ENCODE measurements at regions not wholly inside any gene's neighbourhood (a gene's known extent, or its start where the extent isn't known, plus 50 kb on each side); places are given as distances from the start of the nearest gene placed in this dataset.

GRCh38 chr13:34249546-34250039, 431.6 kb downstream of the RFC3 start:
- TF ChIP-seq GABPA (IDR thresholded peaks at IDR 0.05; ENCODE audit: low read depth) (no peak), POLR2AphosphoS5 (IDR thresholded peaks at IDR 0.05; ENCODE audit: low read depth) (no peak), CTCF (IDR thresholded peaks at IDR 0.05; ENCODE audit: insufficient read depth, low read length) (no peak), SPI1 (IDR thresholded peaks at IDR 0.05; ENCODE audit: borderline replicate concordance, low read depth) (no peak), REST (IDR thresholded peaks at IDR 0.05; ENCODE audit: insufficient replicate concordance, low read depth) (no peak)
- no peak overlapping the region for H3K27ac ChIP-seq (replicated peaks)
- no peak for DNase-seq (ENCODE audit: low read depth in 1 of 2, low spot score in 1 of 2)
- H3K27me3 ChIP-seq (ENCODE audit: insufficient read depth, poor library complexity, severe bottlenecking) = no peaks in the 10 kb centered on the region
- no peak overlapping the region for H3K4me3 ChIP-seq (replicated peaks; ENCODE audit: insufficient read depth, low read length)

GRCh38 chr13:34250151-34250670, 432.3 kb downstream of the RFC3 start:
- H3K4me3 ChIP-seq (replicated peaks; ENCODE audit: insufficient read depth, low read length) = no peak overlapping the region
- no peaks in the 10 kb centered on the region for H3K27me3 ChIP-seq (ENCODE audit: insufficient read depth, poor library complexity, severe bottlenecking)
- no peak overlapping the region for H3K27ac ChIP-seq (replicated peaks)
- DNase-seq (ENCODE audit: low read depth in 1 of 2, low spot score in 1 of 2) = no peak
- TF ChIP-seq CTCF (IDR thresholded peaks at IDR 0.05; ENCODE audit: insufficient read depth, low read length) = no peak
- no peak for TF ChIP-seq SPI1 (IDR thresholded peaks at IDR 0.05; ENCODE audit: borderline replicate concordance, low read depth)
- no peak for TF ChIP-seq REST (IDR thresholded peaks at IDR 0.05; ENCODE audit: insufficient replicate concordance, low read depth)

- Histone ChIP-seq H3K4me3 (replicated peaks; ENCODE audit: insufficient read depth, low read length) (no peak overlapping the region), H3K27me3 (ENCODE audit: insufficient read depth, poor library complexity, severe bottlenecking) (no peaks in the 10 kb centered on the region), H3K27ac (replicated peaks) (no peak overlapping the region)
- TF ChIP-seq SPI1 (IDR thresholded peaks at IDR 0.05; ENCODE audit: borderline replicate concordance, low read depth) = no peak
- TF ChIP-seq POLR2AphosphoS5 (IDR thresholded peaks at IDR 0.05; ENCODE audit: low read depth) = no peak
- TF ChIP-seq GABPA (IDR thresholded peaks at IDR 0.05; ENCODE audit: low read depth) = no peak
- no peak for TF ChIP-seq REST (IDR thresholded peaks at IDR 0.05; ENCODE audit: insufficient replicate concordance, low read depth)
- TF ChIP-seq CTCF (IDR thresholded peaks at IDR 0.05; ENCODE audit: insufficient read depth, low read length) = no peak
- no peak for DNase-seq (ENCODE audit: low read depth in 1 of 2, low spot score in 1 of 2)
These were observed 436.4 kb downstream of the RFC3 start for GRCh38 chr13:34254366-34254765.

Measured in HL-60 (cell line).